ENCODE measurements at regions not wholly inside any gene's neighbourhood (a gene's known extent, or its start where the extent isn't known, plus 50 kb on each side); places are given as distances from the start of the nearest gene placed in this dataset.

DNA sequence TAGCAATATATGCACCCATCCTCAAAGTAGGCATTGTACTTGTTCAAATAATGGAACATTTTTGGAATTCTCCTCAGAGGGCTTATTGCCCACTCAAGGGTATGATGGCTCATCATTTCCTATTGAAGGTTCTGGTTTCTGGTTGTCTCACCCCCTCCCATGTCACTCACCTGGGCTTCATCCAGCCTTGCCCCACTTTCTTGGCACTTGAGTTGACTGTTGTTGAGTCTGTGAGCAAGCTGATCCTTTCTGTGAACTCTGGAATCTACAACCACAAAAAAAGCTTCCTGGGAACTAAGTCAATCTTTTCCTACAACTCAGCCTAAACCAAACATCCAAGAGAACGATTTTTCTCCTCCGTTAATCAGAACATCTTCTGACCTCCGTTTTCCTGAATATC is 73.9 kb upstream of the ANKH start:
- Histone ChIP-seq H3K9me3 (replicated peaks; ENCODE audit: control insufficient read depth, insufficient read depth, low read length) (no peaks in the 10 kb centered on the region), H3K27ac (ENCODE audit: insufficient read depth, low read depth, low read length) (no peak overlapping the region), H3K4me2 (ENCODE audit: insufficient read depth, low read length) (no peak overlapping the region), H3K36me3 (ENCODE audit: control insufficient read depth in 2 of 2, extremely low read depth in 1 of 2, insufficient read depth in 2 of 2, low read length in 2 of 2) (no peaks in the 10 kb centered on the region), H3K9ac (replicated peaks; ENCODE audit: extremely low read depth, insufficient read depth, low read length) (no peak overlapping the region), H2AFZ (ENCODE audit: low read depth, low read length) (no peak overlapping the region), H3K79me2 (ENCODE audit: control insufficient read depth, insufficient read depth, low read length) (no peaks in the 10 kb centered on the region), H3K4me1 (ENCODE audit: control insufficient read depth, extremely low read depth, insufficient read depth, low read length) (no peaks in the 10 kb centered on the region), H4K20me1 (replicated peaks; ENCODE audit: control insufficient read depth, extremely low read depth, insufficient read depth, low read length) (no peaks in the 10 kb centered on the region), H3K27me3 (ENCODE audit: control insufficient read depth in 2 of 2, insufficient read depth in 2 of 2, low read length in 2 of 2) (peaks cover 0 to 10% of the 10 kb centered on the region in 2 experiments), H3K4me3 (replicated peaks in 1 of 3; ENCODE audit: insufficient read depth in 1 of 3, low read depth in 1 of 3, low read length in 3 of 3) (no peak overlapping the region), H3K9me1 (replicated peaks; ENCODE audit: control insufficient read depth, extremely low read depth, insufficient read depth, low read length) (no peaks in the 10 kb centered on the region)
- DNase-seq (ENCODE audit: low read depth, low spot score) (no peak), FAIRE-seq (no peak)
- TF ChIP-seq, protein P1, sequence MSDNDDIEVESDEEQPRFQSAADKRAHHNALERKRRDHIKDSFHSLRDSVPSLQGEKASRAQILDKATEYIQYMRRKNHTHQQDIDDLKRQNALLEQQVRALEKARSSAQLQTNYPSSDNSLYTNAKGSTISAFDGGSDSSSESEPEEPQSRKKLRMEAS (IDR thresholded peaks at IDR 0.05; ENCODE audit: insufficient read depth, insufficient read length) = no peak
- TF ChIP-seq POLR2AphosphoS5 (IDR thresholded peaks at IDR 0.05; ENCODE audit: insufficient read depth, low read depth, low read length) (no peak), GATA2 (IDR thresholded peaks at IDR 0.05; ENCODE audit: insufficient read depth, insufficient read length, low read depth, low read length) (no peak), MYC (IDR thresholded peaks at IDR 0.05; ENCODE audit: low read depth, low read length) (no peak), FOS (IDR thresholded peaks at IDR 0.05; ENCODE audit: borderline replicate concordance, insufficient read depth, low read length) (no peak), EZH2 (IDR thresholded peaks at IDR 0.05; ENCODE audit: borderline replicate concordance, low read depth, low read length, severe bottlenecking) (no peak), JUN (IDR thresholded peaks at IDR 0.05; ENCODE audit: borderline replicate concordance, insufficient read depth, insufficient read length, low read depth) (no peak), POLR2A (IDR thresholded peaks at IDR 0.05; ENCODE audit: low read depth, low read length) (no peak)
- TF ChIP-seq, protein P2, sequence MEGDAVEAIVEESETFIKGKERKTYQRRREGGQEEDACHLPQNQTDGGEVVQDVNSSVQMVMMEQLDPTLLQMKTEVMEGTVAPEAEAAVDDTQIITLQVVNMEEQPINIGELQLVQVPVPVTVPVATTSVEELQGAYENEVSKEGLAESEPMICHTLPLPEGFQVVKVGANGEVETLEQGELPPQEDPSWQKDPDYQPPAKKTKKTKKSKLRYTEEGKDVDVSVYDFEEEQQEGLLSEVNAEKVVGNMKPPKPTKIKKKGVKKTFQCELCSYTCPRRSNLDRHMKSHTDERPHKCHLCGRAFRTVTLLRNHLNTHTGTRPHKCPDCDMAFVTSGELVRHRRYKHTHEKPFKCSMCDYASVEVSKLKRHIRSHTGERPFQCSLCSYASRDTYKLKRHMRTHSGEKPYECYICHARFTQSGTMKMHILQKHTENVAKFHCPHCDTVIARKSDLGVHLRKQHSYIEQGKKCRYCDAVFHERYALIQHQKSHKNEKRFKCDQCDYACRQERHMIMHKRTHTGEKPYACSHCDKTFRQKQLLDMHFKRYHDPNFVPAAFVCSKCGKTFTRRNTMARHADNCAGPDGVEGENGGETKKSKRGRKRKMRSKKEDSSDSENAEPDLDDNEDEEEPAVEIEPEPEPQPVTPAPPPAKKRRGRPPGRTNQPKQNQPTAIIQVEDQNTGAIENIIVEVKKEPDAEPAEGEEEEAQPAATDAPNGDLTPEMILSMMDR (IDR thresholded peaks at IDR 0.05; ENCODE audit: extremely low read depth in 1 of 2, insufficient read depth in 1 of 2, low read depth in 1 of 2, low read length in 2 of 2) = no peak
- ChIA-PET POLR2A (no interaction called here), CTCF (interaction anchor here (1.3 to 1.7 kb wide), 2 partner anchors 58 to 68 kb away, joined by 3 to 4 read pairs; no protein-coding TSS in a partner anchor)
- BruUV-seq (replicated peaks) = no TSS peak
- intact Hi-C loops (cut with micrococcal nuclease) (no loop called here), dilution Hi-C loops (cut with MboI; ENCODE audit: extremely low pct_ligation_motif_present, low sequenced_read_pairs) (no loop called here)

Measured in endothelial cell of umbilical vein (primary cell).